K562 (cell line): ENCODE measurements at regions not wholly inside any gene's neighbourhood (a gene's known extent, or its start where the extent isn't known, plus 50 kb on each side); places are given as distances from the start of the nearest gene placed in this dataset.

ENCODE experiments used
- ATAC-seq: fragments of 200-7000 bp; cut with Tn5 transposase; 3 replicates; pipeline ENCODE4 v1.9.1; 2020; ENCODE audit warnings: moderate library complexity
- BruUV-seq: library from RNA; stranded (reverse); fragments of 400-500 nt; replicated peaks from 2 replicates; lab custom pipeline; 2021; lab: Mats Ljungman, UMichigan
- CTCF ChIA-PET: fragments of 300-600 bp; formaldehyde crosslinking; extraction: SDS; loops from one replicate; lab custom pipeline; 2021; ENCODE audit warnings: low intra/inter-chr PET ratio; lab: Yijun Ruan, JAX
- POLR2A ChIA-PET: fragments of 300-600, 350-650 bp; sonication (Branson Sonifier 250); formaldehyde crosslinking; extraction: SDS; loops from one replicate; lab custom pipeline; 2021; ENCODE audit warnings: antibody characterized with exemption, inconsistent platforms; lab: Yijun Ruan, JAX
- DNase-seq, 4 experiments: peaks; one replicate each; pipeline versions ENCODE4 v3.0.0 to v3.0.0-alpha.2; 2011 to 2018; ENCODE audit warnings: low spot score in 3 of 4, mixed read lengths in 3 of 4; ENCODE audit errors: extremely low read depth in 1 of 4
- FAIRE-seq: peaks from 2 replicates; lab custom pipeline; 2011; peaks lifted over from hg19 to GRCh38; lab: Jason Lieb, UNC
- H2AFZ ChIP-seq: 2 replicates; pipeline ENCODE4 v1.6.0; 2011; ENCODE audit warnings: low read depth, low read length, control low read depth, inconsistent platforms
- H3K27ac ChIP-seq: fragments of 200-600 bp; 3 replicates; pipeline ENCODE4 v1.8.0; 2011; ENCODE audit warnings: low read depth, mild to moderate bottlenecking, control low read depth, inconsistent platforms, low read length, moderate library complexity, mixed read lengths; ENCODE audit errors: extremely low read depth
- H3K27me3 ChIP-seq, 2 experiments: fragments of 300-600 bp in 1 of 2; 2 replicates in 1 of 2; 3 replicates in 1 of 2; pipeline versions ENCODE4 v1.6.0 to v1.8.0; 2011; ENCODE audit warnings: inconsistent platforms in 2 of 2, low read length in 2 of 2, mild to moderate bottlenecking in 1 of 2, mixed read lengths in 1 of 2, moderate library complexity in 1 of 2; ENCODE audit not compliant: control insufficient read depth in 2 of 2, insufficient read depth in 2 of 2
- H3K36me3 ChIP-seq: fragments of 300-600 bp; 3 replicates; pipeline ENCODE4 v1.8.0; 2011; ENCODE audit warnings: mild to moderate bottlenecking, low read length, inconsistent platforms; ENCODE audit not compliant: control insufficient read depth, insufficient read depth
- H3K4me1 ChIP-seq, 2 experiments: fragments of 200-600 bp in 1 of 2; replicated peaks in 1 of 2; 2 replicates in 1 of 2; 3 replicates in 1 of 2; pipeline versions ENCODE4 v1.5.1 to v1.8.0; 2011; ENCODE audit warnings: inconsistent platforms in 2 of 2, low read length in 2 of 2, mild to moderate bottlenecking in 1 of 2, mixed read lengths in 1 of 2, moderate library complexity in 1 of 2; ENCODE audit not compliant: control insufficient read depth in 2 of 2, insufficient read depth in 2 of 2
- H3K4me2 ChIP-seq: 2 replicates; pipeline ENCODE4 v1.6.1; 2011; ENCODE audit warnings: low read length, control low read depth, inconsistent platforms, mixed read lengths; ENCODE audit not compliant: insufficient read depth
- H3K4me3 ChIP-seq: fragments of 200-600 bp; sonication (generic), shearing (Covaris generic); 2 replicates; pipeline ENCODE4 v1.5.1; 2016; ENCODE audit warnings: control low read depth, inconsistent platforms
- H3K79me2 ChIP-seq: fragments of 200-600 bp; 3 replicates; pipeline ENCODE4 v1.8.0; 2011; ENCODE audit warnings: low read length, inconsistent platforms; ENCODE audit not compliant: control insufficient read depth, insufficient read depth
- H3K9ac ChIP-seq, 2 experiments: 2 replicates each; pipeline versions ENCODE4 v1.6.0 to v1.6.1; 2011; ENCODE audit warnings: low read depth in 2 of 2, low read length in 2 of 2, control low read depth in 1 of 2, inconsistent platforms in 1 of 2, mild to moderate bottlenecking in 1 of 2, mixed read lengths in 1 of 2; ENCODE audit not compliant: insufficient read depth in 1 of 2
- H3K9me1 ChIP-seq: one replicate; pipeline ENCODE4 v1.6.0; 2011; ENCODE audit warnings: inconsistent platforms, mild to moderate bottlenecking, low read length, moderate library complexity; ENCODE audit not compliant: control insufficient read depth, insufficient read depth
- H3K9me3 ChIP-seq: replicated peaks from 2 replicates; pipeline ENCODE4 v1.5.1; 2011; ENCODE audit warnings: low read depth, low read length, inconsistent platforms; ENCODE audit not compliant: control insufficient read depth, insufficient read depth
- H4K20me1 ChIP-seq: replicated peaks from 2 replicates; pipeline ENCODE4 v1.6.1; 2011; ENCODE audit warnings: low read length, inconsistent platforms, mixed read lengths; ENCODE audit not compliant: control insufficient read depth, insufficient read depth
- ARHGAP35 ChIP-seq: fragments of 450-650 bp; IDR thresholded peaks from 2 replicates; pipeline ENCODE4 v1.6.1; 2018; ENCODE audit not compliant: partially characterized antibody
- KDM4B ChIP-seq, 2 experiments: fragments of 450-650 bp in 1 of 2; sonication (generic) in 1 of 2; IDR thresholded peaks; 2 replicates each; pipeline ENCODE4 v1.6.1; 2016 to 2017; ENCODE audit warnings: borderline replicate concordance in 2 of 2, antibody characterized with exemption in 1 of 2, low read depth in 1 of 2, mild to moderate bottlenecking in 1 of 2
- MEF2D ChIP-seq: conservative IDR thresholded peaks from 2 replicates; pipeline ENCODE4 v1.6.1; 2016; ENCODE audit warnings: low read depth, missing genetic modification characterization, missing compliant biosample characterization
- PHTF2 ChIP-seq: fragments of 250-450 bp; sonication (Bioruptor Pico); IDR thresholded peaks from 2 replicates; pipeline ENCODE4 v1.5.0; 2021; ENCODE audit warnings: mild to moderate bottlenecking
- SMAD4 ChIP-seq: fragments of 250-450 bp; sonication (Bioruptor Pico); conservative IDR thresholded peaks from 2 replicates; pipeline ENCODE4 v1.8.0; 2021; ENCODE audit warnings: inconsistent platforms, mild to moderate bottlenecking, moderate library complexity
- TEAD4 ChIP-seq, 2 experiments: sonication (generic) in 1 of 2; formaldehyde crosslinking in 1 of 2; IDR thresholded peaks; 2 replicates each; pipeline versions ENCODE4 v1.6.1 to v1.8.0; 2012 to 2022; ENCODE audit warnings: borderline replicate concordance in 1 of 2, inconsistent platforms in 1 of 2, low read length in 1 of 2, mild to moderate bottlenecking in 1 of 2, missing genetic modification reagents in 1 of 2
- ZNF174 ChIP-seq: fragments of 250-450 bp; sonication (Bioruptor Pico); IDR thresholded peaks from 2 replicates; pipeline ENCODE4 v1.4.0; 2020; ENCODE audit warnings: mild to moderate bottlenecking
- ZNF217 ChIP-seq: sonication (generic); formaldehyde crosslinking; IDR thresholded peaks from 2 replicates; pipeline ENCODE4 v1.8.0; 2022; ENCODE audit warnings: mild to moderate bottlenecking, missing genetic modification reagents
- ZNF232 ChIP-seq: sonication (generic); formaldehyde crosslinking; IDR thresholded peaks from 2 replicates; pipeline ENCODE4 v1.8.0; 2022; ENCODE audit warnings: mild to moderate bottlenecking, missing genetic modification reagents
- ZNF707 ChIP-seq: fragments of 250-450 bp; sonication (Bioruptor Pico); conservative IDR thresholded peaks from 2 replicates; pipeline ENCODE4 v1.8.0; 2022; ENCODE audit warnings: inconsistent platforms, mild to moderate bottlenecking, moderate library complexity
- ZNF717 ChIP-seq: fragments of 250-450 bp; sonication (Bioruptor Pico); IDR thresholded peaks from 2 replicates; pipeline ENCODE4 v1.5.0; 2021
- whole genome bisulfite sequencing: fragments of 100-300 bp; shearing (Covaris generic); methylation state at CpG from one replicate; pipeline ENCODE4 v1.1.6; 2016; ENCODE audit warnings: low coverage, mixed read lengths; ENCODE audit not compliant: insufficient coverage; ENCODE audit errors: missing lambda C conversion rate; 5-methylcytosine and 5-hydroxymethylcytosine counted together
- in situ Hi-C: fragments of 300-500 bp; cut with MboI; formaldehyde crosslinking; loops from 4 replicates; pipeline ENCODE4 v1.15.0; 2018; ENCODE audit warnings: inconsistent platforms, mixed read lengths
- intact Hi-C: fragments of 100-400 bp; cut with micrococcal nuclease; formaldehyde crosslinking; loops from 2 replicates; pipeline ENCODE4 v1.14.2; 2022
- TF ChIP-seq, protein P1 (sequence below): sonication (generic); formaldehyde crosslinking; IDR thresholded peaks from 2 replicates; pipeline ENCODE4 v1.8.0; 2022; ENCODE audit warnings: mild to moderate bottlenecking, low read depth, missing genetic modification reagents
- TF ChIP-seq, protein P2 (sequence below): fragments of 250-450 bp; sonication (Bioruptor Pico); IDR thresholded peaks from 2 replicates; pipeline ENCODE4 v1.8.0; 2021; ENCODE audit warnings: borderline replicate concordance, mild to moderate bottlenecking, moderate library complexity; ENCODE audit not compliant: poor library complexity, severe bottlenecking
- TF ChIP-seq, protein P3 (sequence below): sonication (generic); formaldehyde crosslinking; IDR thresholded peaks from 2 replicates; pipeline ENCODE4 v1.4.0; 2020; ENCODE audit warnings: mild to moderate bottlenecking, missing genetic modification reagents
- TF ChIP-seq, protein P4 (sequence below): sonication (generic); formaldehyde crosslinking; IDR thresholded peaks from 2 replicates; pipeline ENCODE4 v1.8.0; 2022; ENCODE audit warnings: mild to moderate bottlenecking, missing genetic modification reagents

DNA sequence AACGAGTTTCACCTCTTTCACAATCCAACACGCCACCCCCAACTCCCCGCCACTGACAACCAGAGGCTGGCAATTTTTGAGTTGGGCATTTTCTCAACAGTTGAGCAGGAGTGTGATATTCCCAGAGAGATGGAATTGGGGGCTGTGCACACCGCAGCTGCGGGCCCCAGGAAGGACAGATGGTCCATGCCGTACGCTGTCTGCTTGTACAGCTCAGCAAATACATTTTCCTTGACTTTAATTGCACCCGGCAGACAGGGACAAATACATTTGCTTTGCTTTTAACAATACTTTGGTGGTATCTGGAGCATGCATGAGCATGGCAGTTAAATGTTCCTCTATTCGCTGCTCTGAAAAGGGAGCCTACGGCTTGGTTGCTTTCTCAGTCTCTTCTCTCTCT is 354.2 kb upstream of the DPP6 start:
- H3K79me2 ChIP-seq, result no peaks in the 10 kb centered on the region
- ChIA-PET POLR2A (interaction anchor here (0.7 kb wide), 1 partner anchor 10 kb away, joined by 3 read pairs; no protein-coding TSS in a partner anchor), CTCF (no interaction called here)
- 0% methylated on average over 10 of the region's 10 CpGs for WGBS
- H3K4me3 ChIP-seq, result no peak overlapping the region
- no peaks in the 10 kb centered on the region for H3K9me3 ChIP-seq
- ATAC-seq (no peak), DNase-seq (no peak), FAIRE-seq (no peak)
- BruUV-seq, result no TSS peak
- no peaks in the 10 kb centered on the region for H3K36me3 ChIP-seq
- H4K20me1 ChIP-seq, result no peaks in the 10 kb centered on the region
- no peak overlapping the region for H3K27ac ChIP-seq
- no peak overlapping the region for H3K4me2 ChIP-seq
- H3K27me3 ChIP-seq, result peaks cover 0 to 11% of the 10 kb centered on the region in 2 experiments; a peak in 1 of 5 replicates
- H3K9me1 ChIP-seq, result no peaks in the 10 kb centered on the region
- H3K9ac ChIP-seq, result no peak overlapping the region
- in situ Hi-C loops (no loop called here), intact Hi-C loops (loop anchor here (5.0 kb wide), 1 partner anchor 316 kb away; no protein-coding TSS in a partner anchor)
- H3K4me1 ChIP-seq, result no peaks in the 10 kb centered on the region
- no peak overlapping the region for H2AFZ ChIP-seq
- TF ChIP-seq ZNF707 (CRISPR knock-in tag) (no peak), ARHGAP35 (no peak), PHTF2 (CRISPR knock-in tag) (no peak), SMAD4 (CRISPR knock-in tag) (no peak), ZNF717 (no peak), ZNF217 (CRISPR knock-in tag) (no peak), ZNF232 (no peak), MEF2D (no peak), KDM4B (IDR thresholded peaks at IDR 0.05; ENCODE audit: borderline replicate concordance in 2 of 2, low read depth in 1 of 2) (no peak), ZNF174 (no peak), TEAD4 (IDR thresholded peaks at IDR 0.05; ENCODE audit: low read length) (no peak), TEAD4 (CRISPR knock-in tag; IDR thresholded peaks at IDR 0.05; ENCODE audit: borderline replicate concordance) (no peak)
- TF ChIP-seq, protein P1, sequence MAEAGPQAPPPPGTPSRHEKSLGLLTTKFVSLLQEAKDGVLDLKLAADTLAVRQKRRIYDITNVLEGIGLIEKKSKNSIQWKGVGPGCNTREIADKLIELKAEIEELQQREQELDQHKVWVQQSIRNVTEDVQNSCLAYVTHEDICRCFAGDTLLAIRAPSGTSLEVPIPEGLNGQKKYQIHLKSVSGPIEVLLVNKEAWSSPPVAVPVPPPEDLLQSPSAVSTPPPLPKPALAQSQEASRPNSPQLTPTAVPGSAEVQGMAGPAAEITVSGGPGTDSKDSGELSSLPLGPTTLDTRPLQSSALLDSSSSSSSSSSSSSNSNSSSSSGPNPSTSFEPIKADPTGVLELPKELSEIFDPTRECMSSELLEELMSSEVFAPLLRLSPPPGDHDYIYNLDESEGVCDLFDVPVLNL, result no peak
- TF ChIP-seq, protein P2, sequence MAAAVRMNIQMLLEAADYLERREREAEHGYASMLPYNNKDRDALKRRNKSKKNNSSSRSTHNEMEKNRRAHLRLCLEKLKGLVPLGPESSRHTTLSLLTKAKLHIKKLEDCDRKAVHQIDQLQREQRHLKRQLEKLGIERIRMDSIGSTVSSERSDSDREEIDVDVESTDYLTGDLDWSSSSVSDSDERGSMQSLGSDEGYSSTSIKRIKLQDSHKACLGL (CRISPR knock-in tag), result no peak
- TF ChIP-seq, protein P3, sequence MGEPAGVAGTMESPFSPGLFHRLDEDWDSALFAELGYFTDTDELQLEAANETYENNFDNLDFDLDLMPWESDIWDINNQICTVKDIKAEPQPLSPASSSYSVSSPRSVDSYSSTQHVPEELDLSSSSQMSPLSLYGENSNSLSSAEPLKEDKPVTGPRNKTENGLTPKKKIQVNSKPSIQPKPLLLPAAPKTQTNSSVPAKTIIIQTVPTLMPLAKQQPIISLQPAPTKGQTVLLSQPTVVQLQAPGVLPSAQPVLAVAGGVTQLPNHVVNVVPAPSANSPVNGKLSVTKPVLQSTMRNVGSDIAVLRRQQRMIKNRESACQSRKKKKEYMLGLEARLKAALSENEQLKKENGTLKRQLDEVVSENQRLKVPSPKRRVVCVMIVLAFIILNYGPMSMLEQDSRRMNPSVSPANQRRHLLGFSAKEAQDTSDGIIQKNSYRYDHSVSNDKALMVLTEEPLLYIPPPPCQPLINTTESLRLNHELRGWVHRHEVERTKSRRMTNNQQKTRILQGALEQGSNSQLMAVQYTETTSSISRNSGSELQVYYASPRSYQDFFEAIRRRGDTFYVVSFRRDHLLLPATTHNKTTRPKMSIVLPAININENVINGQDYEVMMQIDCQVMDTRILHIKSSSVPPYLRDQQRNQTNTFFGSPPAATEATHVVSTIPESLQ (CRISPR knock-in tag), result no peak
- TF ChIP-seq, protein P4, sequence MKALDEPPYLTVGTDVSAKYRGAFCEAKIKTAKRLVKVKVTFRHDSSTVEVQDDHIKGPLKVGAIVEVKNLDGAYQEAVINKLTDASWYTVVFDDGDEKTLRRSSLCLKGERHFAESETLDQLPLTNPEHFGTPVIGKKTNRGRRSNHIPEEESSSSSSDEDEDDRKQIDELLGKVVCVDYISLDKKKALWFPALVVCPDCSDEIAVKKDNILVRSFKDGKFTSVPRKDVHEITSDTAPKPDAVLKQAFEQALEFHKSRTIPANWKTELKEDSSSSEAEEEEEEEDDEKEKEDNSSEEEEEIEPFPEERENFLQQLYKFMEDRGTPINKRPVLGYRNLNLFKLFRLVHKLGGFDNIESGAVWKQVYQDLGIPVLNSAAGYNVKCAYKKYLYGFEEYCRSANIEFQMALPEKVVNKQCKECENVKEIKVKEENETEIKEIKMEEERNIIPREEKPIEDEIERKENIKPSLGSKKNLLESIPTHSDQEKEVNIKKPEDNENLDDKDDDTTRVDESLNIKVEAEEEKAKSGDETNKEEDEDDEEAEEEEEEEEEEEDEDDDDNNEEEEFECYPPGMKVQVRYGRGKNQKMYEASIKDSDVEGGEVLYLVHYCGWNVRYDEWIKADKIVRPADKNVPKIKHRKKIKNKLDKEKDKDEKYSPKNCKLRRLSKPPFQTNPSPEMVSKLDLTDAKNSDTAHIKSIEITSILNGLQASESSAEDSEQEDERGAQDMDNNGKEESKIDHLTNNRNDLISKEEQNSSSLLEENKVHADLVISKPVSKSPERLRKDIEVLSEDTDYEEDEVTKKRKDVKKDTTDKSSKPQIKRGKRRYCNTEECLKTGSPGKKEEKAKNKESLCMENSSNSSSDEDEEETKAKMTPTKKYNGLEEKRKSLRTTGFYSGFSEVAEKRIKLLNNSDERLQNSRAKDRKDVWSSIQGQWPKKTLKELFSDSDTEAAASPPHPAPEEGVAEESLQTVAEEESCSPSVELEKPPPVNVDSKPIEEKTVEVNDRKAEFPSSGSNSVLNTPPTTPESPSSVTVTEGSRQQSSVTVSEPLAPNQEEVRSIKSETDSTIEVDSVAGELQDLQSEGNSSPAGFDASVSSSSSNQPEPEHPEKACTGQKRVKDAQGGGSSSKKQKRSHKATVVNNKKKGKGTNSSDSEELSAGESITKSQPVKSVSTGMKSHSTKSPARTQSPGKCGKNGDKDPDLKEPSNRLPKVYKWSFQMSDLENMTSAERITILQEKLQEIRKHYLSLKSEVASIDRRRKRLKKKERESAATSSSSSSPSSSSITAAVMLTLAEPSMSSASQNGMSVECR (CRISPR knock-in tag), result no peak
